SK-N-SH treated with all-trans-retinoic acid at 6 μM for 48 hours (cell line): ENCODE measurements at regions not wholly inside any gene's neighbourhood (a gene's known extent, or its start where the extent isn't known, plus 50 kb on each side); places are given as distances from the start of the nearest gene placed in this dataset.

Experiments
- ZC3H10 ChIP-seq: fragments of 250-450 bp; sonication (Bioruptor Pico); IDR thresholded peaks from 2 replicates; pipeline ENCODE4 v1.5.1; 2021; ENCODE audit warnings: mild to moderate bottlenecking, moderate library complexity
- ZNF565 ChIP-seq: fragments of 450-650 bp; formaldehyde crosslinking; conservative IDR thresholded peaks from 2 replicates; pipeline ENCODE4 v1.5.0; 2020; ENCODE audit warnings: low read depth, mild to moderate bottlenecking, moderate library complexity

GRCh38 chr3:27630885-27631284 lies 91.2 kb downstream of the EOMES start:
- no peak for TF ChIP-seq ZC3H10 (CRISPR knock-in tag)
- TF ChIP-seq ZNF565 (CRISPR knock-in tag): no peak
